ENCODE measurements at regions not wholly inside any gene's neighbourhood (a gene's known extent, or its start where the extent isn't known, plus 50 kb on each side); places are given as distances from the start of the nearest gene placed in this dataset.
"Not testable (repeated sequence)": the region's sequence is repeated elsewhere in the genome, so short reads cannot be mapped to it uniquely, and the experiment has no call there.

DNA sequence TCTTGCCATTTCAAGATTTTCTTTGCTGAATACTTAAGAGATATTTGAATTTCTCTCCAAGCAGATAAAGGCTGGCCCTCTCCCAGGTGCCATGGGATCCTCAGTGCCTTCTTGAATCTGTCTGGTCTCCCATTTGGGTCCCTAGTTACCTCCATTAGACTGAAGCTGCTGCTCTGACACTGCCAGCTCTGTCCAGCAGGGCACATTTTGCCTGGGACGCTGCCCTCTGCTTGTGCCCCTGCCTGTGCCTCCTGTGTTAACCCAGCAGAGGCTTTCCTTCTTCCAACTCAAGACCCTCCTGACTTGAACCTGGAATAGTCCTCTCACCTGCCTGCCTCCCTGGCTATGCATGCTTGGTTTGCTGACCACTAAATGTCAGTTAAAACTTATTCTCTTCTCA, 406.3 kb downstream of the BUD13 start:
- Histone ChIP-seq H3K36me3 (no peaks in the 10 kb centered on the region), H3K4me1 (no peaks in the 10 kb centered on the region), H3K4me3 (no peak overlapping the region), H3K27ac (no peak overlapping the region), H3K9me3 (no peaks in the 10 kb centered on the region), H3K27me3 (no peaks in the 10 kb centered on the region)
- no peak for DNase-seq
- TF ChIP-seq POLR2A (IDR thresholded peaks at IDR 0.05) = no peak

- H3K36me3 ChIP-seq, H3K4me1 ChIP-seq, H3K9me3 ChIP-seq, H3K27ac ChIP-seq, H3K27me3 ChIP-seq, DNase-seq, H3K4me3 ChIP-seq: not testable (repeated sequence)
Observed at GRCh38 chr11:116364925-116365324, 407.9 kb downstream of the BUD13 start.

DNA sequence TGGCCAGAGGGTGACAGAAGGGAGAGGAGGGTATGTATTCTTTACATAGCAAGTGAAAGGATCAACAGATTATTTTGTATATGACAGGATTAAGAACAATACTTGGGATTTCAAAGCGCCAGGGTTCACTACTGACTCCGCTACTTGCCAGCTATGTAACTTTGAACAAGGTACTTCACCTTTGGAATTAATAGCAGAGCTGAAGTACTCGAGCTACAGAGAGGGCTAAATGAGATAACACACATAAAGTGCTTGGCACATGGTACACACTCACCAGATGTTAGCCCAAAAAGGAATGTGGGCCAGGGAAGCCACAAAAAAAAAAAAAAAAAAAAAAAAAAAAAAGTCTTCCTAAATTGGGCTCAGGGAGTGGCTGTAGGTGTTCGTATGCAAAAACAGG, 408.4 kb downstream of the BUD13 start:
- Histone ChIP-seq H3K9me3 (no peaks in the 10 kb centered on the region), H3K4me1 (no peaks in the 10 kb centered on the region), H3K27ac (no peak overlapping the region), H3K27me3 (no peaks in the 10 kb centered on the region), H3K4me3 (no peak overlapping the region), H3K36me3 (no peaks in the 10 kb centered on the region)
- DNase-seq = no peak
- TF ChIP-seq POLR2A (IDR thresholded peaks at IDR 0.05) = no peak

DNA sequence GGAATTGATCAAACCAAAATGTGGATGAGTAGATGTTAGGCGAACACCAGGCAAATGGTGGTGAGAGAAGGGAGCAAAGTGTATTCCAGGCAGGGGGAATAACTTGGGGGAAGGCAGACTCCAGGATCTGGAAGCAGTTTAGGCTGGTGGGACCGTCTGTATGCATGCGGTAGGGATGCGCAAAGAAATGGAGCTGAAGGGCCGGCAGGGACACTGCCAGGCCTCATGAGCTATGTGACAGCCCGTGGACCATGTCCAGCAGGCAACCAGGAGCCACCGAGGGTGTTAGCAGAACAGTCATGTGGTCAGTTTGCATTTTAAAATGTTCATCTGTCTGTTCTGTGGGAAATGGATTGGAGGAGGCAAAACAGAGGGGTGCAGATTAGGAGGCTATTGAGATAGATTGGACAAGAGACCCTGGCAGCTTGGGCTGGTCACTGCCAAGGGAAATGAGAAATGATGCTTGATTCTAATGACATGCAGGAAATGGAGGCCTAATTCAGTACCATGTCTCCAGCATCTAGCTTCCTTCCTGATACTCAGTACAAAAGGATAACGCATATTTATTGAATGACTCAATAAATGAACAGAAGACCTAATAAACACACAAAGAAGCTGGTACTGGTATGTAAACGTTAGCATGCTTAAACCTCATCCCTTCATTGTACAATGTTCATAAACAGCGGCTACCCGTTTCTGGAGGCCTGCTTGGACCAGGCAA, 412.4 kb downstream of the BUD13 start:
- H3K4me1 ChIP-seq = peaks cover 0 to 6% (median 0%) of the 10 kb centered on the region in 4 donors
- no peaks in the 10 kb centered on the region for H3K9me3 ChIP-seq
- H3K27me3 ChIP-seq = no peaks in the 10 kb centered on the region
- no peak for DNase-seq
- H3K27ac ChIP-seq = no peak overlapping the region
- H3K36me3 ChIP-seq = no peaks in the 10 kb centered on the region
- no peak overlapping the region for H3K4me3 ChIP-seq
- TF ChIP-seq CTCF (IDR thresholded peaks at IDR 0.05) (no peak), POLR2A (IDR thresholded peaks at IDR 0.05) (no peak)

DNA sequence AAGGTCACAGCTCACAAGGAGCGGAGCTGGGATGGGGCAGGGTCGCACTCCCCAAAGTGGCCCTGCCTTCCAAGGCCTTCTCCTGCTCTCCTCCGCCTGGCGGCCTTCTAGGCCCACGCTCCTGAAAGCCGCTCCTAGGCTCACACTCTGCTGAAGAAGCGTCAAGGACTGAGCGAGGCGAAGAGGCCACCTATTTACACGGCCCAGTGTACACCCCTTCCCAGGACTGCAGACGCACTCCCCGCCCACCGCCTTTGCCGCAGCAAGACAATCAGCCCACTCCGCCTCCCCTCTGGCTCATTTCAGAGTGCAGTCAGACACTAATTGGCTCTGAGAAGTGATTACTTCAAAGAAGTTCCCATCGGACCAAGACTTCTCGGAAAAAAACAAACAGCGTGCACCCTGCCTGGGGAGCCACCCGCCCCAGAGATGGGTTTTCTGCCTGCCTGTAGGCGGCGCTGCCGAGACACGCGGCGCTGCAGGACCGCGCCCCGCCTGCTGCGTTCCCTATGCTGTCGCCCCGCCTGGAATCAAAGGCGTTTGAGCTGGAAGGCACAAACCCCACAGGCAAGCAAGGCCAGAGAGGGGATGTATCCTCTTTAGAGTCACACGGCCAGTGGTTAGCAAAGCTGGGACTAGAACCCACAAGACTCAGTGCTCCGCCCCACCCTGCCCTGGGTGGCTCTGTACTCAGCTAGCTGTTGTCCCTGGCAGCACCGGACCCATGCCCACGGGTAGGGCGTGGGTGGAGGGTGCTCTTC, 414.8 kb downstream of the BUD13 start:
- DNase-seq = peak in 2 of 3 donors; percentile 61 to 73
- no peaks in the 10 kb centered on the region for H3K27me3 ChIP-seq
- H3K4me3 ChIP-seq = no peak overlapping the region
- peaks cover 0 to 6% (median 0%) of the 10 kb centered on the region in 4 donors for H3K4me1 ChIP-seq
- H3K27ac ChIP-seq = no peak overlapping the region
- TF ChIP-seq POLR2A (IDR thresholded peaks at IDR 0.05) (no peak), CTCF (IDR thresholded peaks at IDR 0.05) (peak in 4 of 6 experiments; percentile 42 to 73 (median 70))
- H3K9me3 ChIP-seq = no peaks in the 10 kb centered on the region
- no peaks in the 10 kb centered on the region for H3K36me3 ChIP-seq

DNA sequence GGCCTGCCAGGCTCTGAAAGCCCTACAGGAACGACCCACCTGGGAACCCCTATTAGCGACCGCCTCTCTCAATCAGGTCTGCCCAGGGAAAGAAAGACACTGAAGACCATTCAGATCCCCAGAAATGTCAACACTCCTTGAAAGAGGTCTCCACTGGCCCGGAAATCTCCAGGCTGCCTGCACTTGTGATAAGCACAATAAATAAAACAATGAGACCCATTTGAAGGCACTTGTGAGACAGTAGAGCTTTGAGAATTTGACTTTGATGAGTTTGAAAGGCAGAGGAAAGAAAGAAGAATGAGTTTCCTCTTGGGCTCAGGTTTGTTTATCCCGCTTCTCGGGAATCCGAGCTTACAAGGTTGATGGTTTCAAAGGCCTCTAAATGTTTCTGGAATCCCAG, 416.3 kb downstream of the BUD13 start:
- no peak for TF ChIP-seq CTCF (IDR thresholded peaks at IDR 0.05)
- TF ChIP-seq POLR2A (IDR thresholded peaks at IDR 0.05) = no peak
- H3K4me1 ChIP-seq = peaks cover 0 to 6% (median 0%) of the 10 kb centered on the region in 4 donors

GRCh38 chr11:116355104-116355503, 417.7 kb downstream of the BUD13 start:
- peaks cover 0 to 6% (median 0%) of the 10 kb centered on the region in 4 donors for H3K4me1 ChIP-seq
- no peak for DNase-seq
- no peak overlapping the region for H3K27ac ChIP-seq
- TF ChIP-seq CTCF (IDR thresholded peaks at IDR 0.05) (no peak), POLR2A (IDR thresholded peaks at IDR 0.05) (no peak)
- no peaks in the 10 kb centered on the region for H3K9me3 ChIP-seq
- H3K4me3 ChIP-seq = no peak overlapping the region
- no peaks in the 10 kb centered on the region for H3K36me3 ChIP-seq
- no peaks in the 10 kb centered on the region for H3K27me3 ChIP-seq

More for the DNA sequence above, 416.3 kb downstream of the BUD13 start:
- H3K27me3 ChIP-seq = no peaks in the 10 kb centered on the region
- no peaks in the 10 kb centered on the region for H3K36me3 ChIP-seq
- no peaks in the 10 kb centered on the region for H3K9me3 ChIP-seq
- no peak overlapping the region for H3K27ac ChIP-seq
- DNase-seq = no peak
- no peak overlapping the region for H3K4me3 ChIP-seq
